ENCODE measurements at regions not wholly inside any gene's neighbourhood (a gene's known extent, or its start where the extent isn't known, plus 50 kb on each side); places are given as distances from the start of the nearest gene placed in this dataset.

DNA sequence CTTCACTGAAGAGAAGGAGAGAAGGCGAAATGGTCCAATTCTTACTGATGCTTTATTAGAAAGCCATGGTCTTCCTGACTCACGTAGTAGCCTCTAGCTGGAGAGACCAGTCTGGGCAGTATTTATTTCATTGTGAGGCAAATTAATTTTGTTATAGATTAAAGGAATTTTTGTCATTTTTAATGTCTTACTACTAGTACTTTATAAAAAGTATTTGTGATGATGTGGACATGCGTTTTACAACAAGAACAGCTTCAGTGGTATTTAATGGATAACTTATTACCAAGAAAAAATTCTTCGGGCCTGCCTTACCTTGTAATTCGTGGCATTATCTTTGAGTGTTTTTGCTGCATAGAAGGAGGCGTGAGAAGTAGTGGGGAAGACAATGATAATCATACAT is 339.4 kb upstream of the SHH start:
- 85% methylated on average over 5 of the region's 6 CpGs for WGBS
- Histone ChIP-seq H3K9ac (ENCODE audit: low read depth, low read length) (no peak overlapping the region), H3K4me1 (ENCODE audit: insufficient read depth, low read length) (peaks cover 9% of the 10 kb centered on the region; the same call in 1 of the 2 replicates), H3K4me3 (ENCODE audit: low read length) (no peak overlapping the region), H3K9me3 (ENCODE audit: insufficient read depth, low read depth, low read length) (no peaks in the 10 kb centered on the region), H3K27me3 (ENCODE audit: insufficient read depth, low read length) (no peaks in the 10 kb centered on the region), H3K27ac (ENCODE audit: low read depth, low read length) (no peak overlapping the region), H3K36me3 (ENCODE audit: insufficient read depth, low read length) (no peaks in the 10 kb centered on the region)

GRCh38 chr7:156151078-156151477 is 338.8 kb upstream of the SHH start:
- Histone ChIP-seq H3K4me1 (ENCODE audit: insufficient read depth, low read length) (peaks cover 9% of the 10 kb centered on the region; the same call in 1 of the 2 replicates), H3K9me3 (ENCODE audit: insufficient read depth, low read depth, low read length) (no peaks in the 10 kb centered on the region), H3K27me3 (ENCODE audit: insufficient read depth, low read length) (no peaks in the 10 kb centered on the region), H3K4me3 (ENCODE audit: low read length) (no peak overlapping the region), H3K27ac (ENCODE audit: low read depth, low read length) (no peak overlapping the region), H3K9ac (ENCODE audit: low read depth, low read length) (no peak overlapping the region), H3K36me3 (ENCODE audit: insufficient read depth, low read length) (no peaks in the 10 kb centered on the region)
- WGBS = 41% methylated on average over 8 of the region's 8 CpGs

GRCh38 chr7:156148995-156149394 is 336.7 kb upstream of the SHH start:
- peaks cover 9% of the 10 kb centered on the region; the same call in 1 of the 2 replicates for H3K4me1 ChIP-seq (ENCODE audit: insufficient read depth, low read length)
- H3K36me3 ChIP-seq (ENCODE audit: insufficient read depth, low read length) = no peaks in the 10 kb centered on the region
- H3K27ac ChIP-seq (ENCODE audit: low read depth, low read length) = no peak overlapping the region
- no peaks in the 10 kb centered on the region for H3K9me3 ChIP-seq (ENCODE audit: insufficient read depth, low read depth, low read length)
- H3K4me3 ChIP-seq (ENCODE audit: low read length) = no peak overlapping the region
- H3K9ac ChIP-seq (ENCODE audit: low read depth, low read length) = no peak overlapping the region
- WGBS = 97% methylated on average over 9 of the region's 9 CpGs
- no peaks in the 10 kb centered on the region for H3K27me3 ChIP-seq (ENCODE audit: insufficient read depth, low read length)

- WGBS = 88% methylated on average over 8 of the region's 8 CpGs
- H3K9ac ChIP-seq (ENCODE audit: low read depth, low read length) = no peak overlapping the region
- H3K4me1 ChIP-seq (ENCODE audit: insufficient read depth, low read length) = peaks cover 9% of the 10 kb centered on the region; the same call in 1 of the 2 replicates
- no peaks in the 10 kb centered on the region for H3K9me3 ChIP-seq (ENCODE audit: insufficient read depth, low read depth, low read length)
- H3K27ac ChIP-seq (ENCODE audit: low read depth, low read length) = no peak overlapping the region
- no peaks in the 10 kb centered on the region for H3K27me3 ChIP-seq (ENCODE audit: insufficient read depth, low read length)
- H3K4me3 ChIP-seq (ENCODE audit: low read length) = no peak overlapping the region
- H3K36me3 ChIP-seq (ENCODE audit: insufficient read depth, low read length) = no peaks in the 10 kb centered on the region
These were observed 336.3 kb upstream of the SHH start for GRCh38 chr7:156148547-156148946.

DNA sequence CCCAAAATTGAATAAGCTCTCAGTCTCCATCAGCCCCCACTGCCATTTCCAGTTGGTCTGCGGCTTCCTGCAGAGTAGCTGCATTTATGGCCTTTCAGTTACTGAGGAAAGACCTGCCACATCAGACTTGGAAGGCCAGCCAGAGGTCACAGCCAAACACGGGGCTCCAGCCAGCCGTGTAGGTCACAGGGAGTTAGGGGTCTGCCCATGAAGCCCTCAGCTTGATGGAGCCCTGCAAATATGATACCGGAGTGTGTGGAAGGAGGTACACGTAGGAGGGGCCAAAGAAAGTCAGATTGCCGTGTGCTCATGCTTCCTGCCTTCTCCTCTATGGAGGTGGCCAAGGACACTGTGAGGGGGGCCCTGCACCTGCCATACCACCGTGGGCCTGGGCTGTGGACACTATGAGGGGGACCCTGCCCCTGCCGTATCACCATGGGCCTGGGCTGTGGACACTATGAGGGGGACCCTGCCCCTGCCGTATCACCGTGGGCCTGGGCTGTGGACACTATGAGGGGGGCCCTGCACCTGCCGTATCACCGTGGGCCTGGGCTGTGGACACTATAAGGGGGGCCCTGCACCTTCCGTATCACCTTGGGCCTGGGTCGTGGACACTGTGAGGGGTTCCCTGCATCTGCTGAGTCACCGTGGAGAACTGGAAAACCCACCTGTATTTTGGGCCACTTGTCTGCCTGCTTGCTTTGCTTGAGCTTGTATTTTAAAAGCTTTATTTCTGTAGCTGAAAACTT is 335.7 kb upstream of the SHH start:
- H3K27ac ChIP-seq (ENCODE audit: low read depth, low read length) = no peak overlapping the region
- H3K9me3 ChIP-seq (ENCODE audit: insufficient read depth, low read depth, low read length) = no peaks in the 10 kb centered on the region
- WGBS = 93% methylated on average over 15 of the region's 15 CpGs
- no peak overlapping the region for H3K4me3 ChIP-seq (ENCODE audit: low read length)
- peaks cover 9% of the 10 kb centered on the region; the same call in 1 of the 2 replicates for H3K4me1 ChIP-seq (ENCODE audit: insufficient read depth, low read length)
- H3K27me3 ChIP-seq (ENCODE audit: insufficient read depth, low read length) = no peaks in the 10 kb centered on the region
- no peak overlapping the region for H3K9ac ChIP-seq (ENCODE audit: low read depth, low read length)
- H3K36me3 ChIP-seq (ENCODE audit: insufficient read depth, low read length) = no peaks in the 10 kb centered on the region

- no peak overlapping the region for H3K27ac ChIP-seq (ENCODE audit: low read depth, low read length)
- H3K4me3 ChIP-seq (ENCODE audit: low read length) = no peak overlapping the region
- peaks cover 9% of the 10 kb centered on the region; the same call in 1 of the 2 replicates for H3K4me1 ChIP-seq (ENCODE audit: insufficient read depth, low read length)
- no peaks in the 10 kb centered on the region for H3K27me3 ChIP-seq (ENCODE audit: insufficient read depth, low read length)
- WGBS = 93% methylated on average over 6 of the region's 6 CpGs
- no peak overlapping the region for H3K9ac ChIP-seq (ENCODE audit: low read depth, low read length)
- no peaks in the 10 kb centered on the region for H3K9me3 ChIP-seq (ENCODE audit: insufficient read depth, low read depth, low read length)
- H3K36me3 ChIP-seq (ENCODE audit: insufficient read depth, low read length) = no peaks in the 10 kb centered on the region
These were observed 334.8 kb upstream of the SHH start for GRCh38 chr7:156147104-156147503.

DNA sequence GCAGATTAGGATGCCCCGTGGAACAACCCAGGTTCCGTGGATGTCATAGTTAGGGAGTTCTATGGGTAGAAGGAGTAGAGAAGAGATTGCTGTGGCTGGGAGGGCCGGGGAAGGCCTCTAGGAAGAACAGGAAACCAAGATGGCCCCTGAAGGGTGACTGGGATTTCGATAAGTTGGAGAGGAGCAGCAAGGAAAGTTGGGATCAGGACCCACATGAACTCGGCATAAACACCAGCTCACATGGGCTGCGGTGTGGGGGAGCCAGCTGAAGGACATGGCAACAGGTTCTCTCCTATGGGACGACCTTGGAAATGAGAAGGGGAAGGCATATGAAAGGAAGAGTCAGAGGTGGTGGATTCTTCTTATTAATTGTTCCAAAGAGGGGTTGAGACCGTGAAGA is 333.7 kb upstream of the SHH start:
- Histone ChIP-seq H3K9ac (ENCODE audit: low read depth, low read length) (no peak overlapping the region), H3K27me3 (ENCODE audit: insufficient read depth, low read length) (no peaks in the 10 kb centered on the region), H3K36me3 (ENCODE audit: insufficient read depth, low read length) (no peaks in the 10 kb centered on the region), H3K4me1 (ENCODE audit: insufficient read depth, low read length) (peaks cover 4% of the 10 kb centered on the region; the same call in 1 of the 2 replicates), H3K4me3 (ENCODE audit: low read length) (no peak overlapping the region), H3K9me3 (ENCODE audit: insufficient read depth, low read depth, low read length) (no peaks in the 10 kb centered on the region), H3K27ac (ENCODE audit: low read depth, low read length) (no peak overlapping the region)
- 82% methylated on average over 8 of the region's 8 CpGs for WGBS

GRCh38 chr7:156145184-156145583 is 332.9 kb upstream of the SHH start:
- 97% methylated on average over 6 of the region's 6 CpGs for WGBS
- H3K9me3 ChIP-seq (ENCODE audit: insufficient read depth, low read depth, low read length) = no peaks in the 10 kb centered on the region
- no peaks in the 10 kb centered on the region for H3K4me1 ChIP-seq (ENCODE audit: insufficient read depth, low read length)
- no peaks in the 10 kb centered on the region for H3K27me3 ChIP-seq (ENCODE audit: insufficient read depth, low read length)
- H3K4me3 ChIP-seq (ENCODE audit: low read length) = no peak overlapping the region
- H3K27ac ChIP-seq (ENCODE audit: low read depth, low read length) = no peak overlapping the region
- H3K36me3 ChIP-seq (ENCODE audit: insufficient read depth, low read length) = no peaks in the 10 kb centered on the region
- no peak overlapping the region for H3K9ac ChIP-seq (ENCODE audit: low read depth, low read length)

DNA sequence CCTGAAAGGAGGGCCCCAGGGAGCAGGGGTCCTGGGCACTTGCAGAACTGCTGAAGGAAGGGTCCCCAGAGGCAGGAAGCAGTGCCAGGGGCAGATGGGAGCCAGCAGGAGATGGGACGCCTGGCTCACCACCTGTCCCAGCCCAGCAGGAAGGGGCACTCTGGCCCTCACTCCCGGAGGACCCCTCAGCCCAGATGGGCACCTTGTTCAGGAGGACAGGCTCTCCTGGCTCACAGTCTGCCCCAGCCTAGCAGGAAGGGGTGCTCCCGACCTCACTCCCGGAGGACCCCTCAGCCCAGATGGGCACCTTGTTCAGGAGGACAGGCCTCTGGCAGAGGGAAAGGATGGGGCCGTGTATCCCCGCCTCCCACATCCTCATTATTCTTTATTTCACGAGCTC is 331.4 kb upstream of the SHH start:
- H3K4me1 ChIP-seq (ENCODE audit: insufficient read depth, low read length) = no peaks in the 10 kb centered on the region
- no peak overlapping the region for H3K4me3 ChIP-seq (ENCODE audit: low read length)
- H3K36me3 ChIP-seq (ENCODE audit: insufficient read depth, low read length) = no peaks in the 10 kb centered on the region
- no peaks in the 10 kb centered on the region for H3K27me3 ChIP-seq (ENCODE audit: insufficient read depth, low read length)
- no peaks in the 10 kb centered on the region for H3K9me3 ChIP-seq (ENCODE audit: insufficient read depth, low read depth, low read length)
- 92% methylated on average over 5 of the region's 7 CpGs for WGBS
- H3K27ac ChIP-seq (ENCODE audit: low read depth, low read length) = no peak overlapping the region
- H3K9ac ChIP-seq (ENCODE audit: low read depth, low read length) = no peak overlapping the region

DNA sequence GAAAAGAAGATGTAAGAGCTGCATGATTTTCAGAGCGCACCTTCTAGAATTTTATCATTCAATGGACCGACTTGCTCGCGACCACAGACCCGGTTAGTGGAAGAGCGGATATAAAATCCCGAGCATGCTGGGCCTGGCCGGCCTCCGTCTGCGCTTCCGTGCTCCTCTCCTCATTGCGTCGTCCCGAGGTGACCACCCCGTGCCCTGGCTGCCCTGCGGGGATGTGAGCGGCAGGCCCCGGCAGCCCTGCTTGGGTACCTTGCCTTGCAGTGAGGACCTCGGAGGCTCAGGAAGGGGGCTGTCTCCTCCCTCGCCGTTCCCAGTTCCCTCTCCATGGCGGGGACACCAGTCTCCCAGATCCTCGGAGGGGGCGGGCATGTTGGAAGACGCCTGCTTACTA is 330.9 kb upstream of the SHH start:
- H3K36me3 ChIP-seq (ENCODE audit: insufficient read depth, low read length) = no peaks in the 10 kb centered on the region
- no peaks in the 10 kb centered on the region for H3K4me1 ChIP-seq (ENCODE audit: insufficient read depth, low read length)
- no peaks in the 10 kb centered on the region for H3K27me3 ChIP-seq (ENCODE audit: insufficient read depth, low read length)
- H3K4me3 ChIP-seq (ENCODE audit: low read length) = no peak overlapping the region
- no peaks in the 10 kb centered on the region for H3K9me3 ChIP-seq (ENCODE audit: insufficient read depth, low read depth, low read length)
- no peak overlapping the region for H3K27ac ChIP-seq (ENCODE audit: low read depth, low read length)
- 96% methylated on average over 25 of the region's 25 CpGs for WGBS
- no peak overlapping the region for H3K9ac ChIP-seq (ENCODE audit: low read depth, low read length)

DNA sequence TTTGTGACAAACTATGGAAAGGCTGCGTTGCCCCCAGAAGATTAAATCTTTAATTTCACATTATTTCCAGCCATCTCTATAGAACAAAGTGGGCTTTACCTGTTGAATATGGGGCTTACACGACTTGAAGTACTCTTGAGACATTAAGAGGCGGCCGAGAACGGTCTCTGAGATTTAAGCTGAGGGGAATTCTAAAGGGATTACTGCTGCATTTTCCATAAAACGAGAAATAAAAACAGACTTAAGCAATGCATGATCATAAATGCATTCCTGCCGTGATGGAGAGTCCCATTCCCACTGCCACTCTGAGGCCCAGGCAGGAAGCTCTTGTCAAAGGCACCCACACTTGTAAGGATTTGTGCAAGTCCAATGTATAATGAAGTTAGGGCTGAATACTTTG is 329.7 kb upstream of the SHH start:
- Histone ChIP-seq H3K9me3 (ENCODE audit: insufficient read depth, low read depth, low read length) (no peaks in the 10 kb centered on the region), H3K4me3 (ENCODE audit: low read length) (no peak overlapping the region), H3K27me3 (ENCODE audit: insufficient read depth, low read length) (no peaks in the 10 kb centered on the region), H3K36me3 (ENCODE audit: insufficient read depth, low read length) (no peaks in the 10 kb centered on the region), H3K4me1 (ENCODE audit: insufficient read depth, low read length) (no peaks in the 10 kb centered on the region), H3K27ac (ENCODE audit: low read depth, low read length) (no peak overlapping the region), H3K9ac (ENCODE audit: low read depth, low read length) (no peak overlapping the region)
- 91% methylated on average over 6 of the region's 7 CpGs for WGBS

DNA sequence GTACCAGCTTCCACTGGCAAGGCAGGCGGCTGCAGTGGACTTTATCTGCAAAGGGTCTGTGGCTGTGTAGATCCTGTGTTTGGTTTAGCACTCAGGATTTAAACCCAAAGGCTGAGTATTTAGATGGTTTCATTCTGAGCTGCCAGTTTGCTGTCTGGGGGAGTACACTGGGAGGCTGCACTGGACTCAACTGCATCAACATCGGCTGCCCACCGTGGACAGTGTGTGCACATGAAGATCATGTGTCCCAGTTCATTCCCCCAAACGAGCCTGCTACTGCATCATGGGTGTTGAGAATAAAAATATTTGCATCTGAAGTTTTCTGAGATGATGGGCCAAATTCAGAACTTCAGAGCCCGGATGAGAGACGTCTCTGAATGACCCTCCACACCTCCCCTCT is 328.6 kb upstream of the SHH start:
- no peaks in the 10 kb centered on the region for H3K27me3 ChIP-seq (ENCODE audit: insufficient read depth, low read length)
- H3K9me3 ChIP-seq (ENCODE audit: insufficient read depth, low read depth, low read length) = 0 out of 2 replicates have a peak, but pooled peaks cover 3% of the 10 kb centered on the region
- no peaks in the 10 kb centered on the region for H3K36me3 ChIP-seq (ENCODE audit: insufficient read depth, low read length)
- no peak overlapping the region for H3K4me3 ChIP-seq (ENCODE audit: low read length)
- no peak overlapping the region for H3K9ac ChIP-seq (ENCODE audit: low read depth, low read length)
- H3K27ac ChIP-seq (ENCODE audit: low read depth, low read length) = no peak overlapping the region
- H3K4me1 ChIP-seq (ENCODE audit: insufficient read depth, low read length) = no peaks in the 10 kb centered on the region
- WGBS = 93% methylated on average over 6 of the region's 6 CpGs

Data from HUES64 (cell line).